ENCODE measurements at regions not wholly inside any gene's neighbourhood (a gene's known extent, or its start where the extent isn't known, plus 50 kb on each side); places are given as distances from the start of the nearest gene placed in this dataset.
A peak's percentile ranks its signal among the peaks of the same experiment; 100 is the strongest.

GRCh38 chr17:71655542-71655941, 465.3 kb upstream of the SOX9 start:
- DNase-seq: no peak

- no peak for DNase-seq
These were observed 463.6 kb upstream of the SOX9 start for GRCh38 chr17:71656964-71657858.

DNA sequence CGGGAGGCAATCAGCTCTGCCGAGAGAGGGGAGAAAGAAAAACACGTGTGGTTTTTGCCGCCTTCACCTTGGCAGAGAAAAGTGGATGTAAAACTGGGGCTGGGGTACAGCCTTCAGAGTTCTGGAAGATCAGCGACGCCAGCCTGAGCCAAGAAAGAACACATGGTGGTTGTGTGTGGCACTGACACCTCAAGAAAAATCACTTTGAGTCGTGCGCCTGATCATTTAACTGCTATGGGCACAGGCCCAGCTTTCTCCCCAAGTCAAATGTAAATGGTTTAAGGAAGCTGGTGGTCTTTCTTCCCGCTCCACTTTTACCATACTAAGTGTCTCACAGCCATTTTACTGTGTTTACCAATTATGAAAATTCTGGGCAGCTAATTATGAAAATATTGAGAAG, 461.8 kb upstream of the SOX9 start:
- DNase-seq: no peak

DNA sequence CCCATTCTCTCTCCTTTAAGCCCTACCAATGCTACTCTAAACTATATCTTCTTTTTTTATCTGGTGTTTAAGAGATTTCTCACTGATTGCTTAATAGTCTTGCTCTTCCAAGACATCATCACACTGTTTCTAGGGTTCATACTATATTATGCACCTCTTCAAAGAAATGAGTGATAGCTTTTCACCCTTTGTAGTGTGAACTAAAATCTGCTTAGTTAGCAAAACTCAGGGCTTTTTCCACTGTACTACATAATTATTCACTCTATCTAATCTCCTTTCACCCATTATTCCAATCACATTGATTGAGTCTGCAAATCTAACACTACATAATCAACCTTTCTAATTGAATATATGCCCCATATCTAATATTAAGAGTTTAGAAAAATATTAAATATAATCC, 456.0 kb upstream of the SOX9 start:
- no peak for DNase-seq

- no peak for DNase-seq
These were observed 454.8 kb upstream of the SOX9 start for GRCh38 chr17:71666047-71666446.

DNA sequence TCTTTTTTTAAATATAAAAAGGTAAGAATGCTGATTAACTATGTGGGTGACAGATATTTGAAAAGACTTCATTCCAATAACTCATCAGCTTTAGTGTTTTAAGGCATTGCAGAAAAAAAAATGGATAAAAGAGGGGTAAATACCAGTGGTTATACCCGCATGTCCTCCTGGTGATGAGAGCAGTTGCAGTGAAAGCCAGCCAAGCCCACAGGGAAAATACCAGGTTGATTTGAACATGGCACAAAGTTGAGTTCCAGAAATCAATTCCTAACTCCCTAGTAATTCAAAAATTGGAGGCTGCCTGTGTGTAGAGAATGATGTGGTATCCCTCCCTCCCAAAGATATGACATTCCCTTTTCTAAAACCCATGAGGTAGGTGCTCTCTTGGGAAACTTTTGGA, 453.2 kb upstream of the SOX9 start:
- DNase-seq: no peak

DNA sequence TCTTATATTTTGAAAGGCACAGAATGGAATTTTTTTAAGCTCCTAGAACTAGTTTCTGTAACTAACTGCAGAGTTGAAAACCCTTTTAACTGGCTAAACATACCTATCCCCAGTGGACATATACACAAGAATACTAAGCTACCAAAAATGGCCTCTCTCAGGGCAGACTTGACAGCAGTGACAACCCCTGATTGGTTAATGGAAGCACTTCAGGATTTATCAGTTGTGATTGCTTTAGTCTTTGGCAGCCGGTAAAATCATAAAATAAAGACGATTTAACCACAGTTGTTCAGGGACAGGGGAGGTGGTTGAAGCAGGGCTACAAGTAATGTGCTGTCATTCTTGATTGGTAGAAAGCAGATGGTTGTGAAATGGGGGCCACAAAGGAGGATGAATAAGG, 452.0 kb upstream of the SOX9 start:
- DNase-seq: no peak

DNA sequence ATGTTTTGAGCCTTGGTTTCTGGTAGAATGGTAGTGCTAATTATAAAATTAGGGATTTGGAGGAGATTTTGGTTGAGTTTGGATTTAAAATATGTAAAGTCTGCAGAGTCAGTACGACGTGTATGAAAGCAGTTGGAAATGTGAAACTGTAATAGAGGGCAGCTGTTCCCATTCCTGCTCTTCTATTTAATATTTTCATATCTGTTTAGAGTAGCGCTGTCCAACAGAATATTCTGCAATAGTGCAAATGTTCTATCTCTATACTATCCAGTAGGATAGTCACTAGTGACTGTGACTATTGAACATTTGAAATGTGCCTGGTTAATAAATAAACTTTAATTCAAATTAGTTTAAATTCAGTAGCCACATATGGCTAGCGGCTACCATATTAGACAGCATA, 443.4 kb upstream of the SOX9 start:
- no peak for DNase-seq

- no peak for DNase-seq
These were observed 441.0 kb upstream of the SOX9 start for GRCh38 chr17:71679832-71680231.

GRCh38 chr17:71681427-71682173, 439.2 kb upstream of the SOX9 start:
- DNase-seq: no peak

GRCh38 chr17:71682174-71682494, 438.7 kb upstream of the SOX9 start:
- no peak for DNase-seq

- DNase-seq: no peak
These were observed 431.0 kb upstream of the SOX9 start for GRCh38 chr17:71689782-71690181.

- DNase-seq: no peak
These were observed 420.9 kb upstream of the SOX9 start for GRCh38 chr17:71699907-71700306.

GRCh38 chr17:71703701-71704100, 417.1 kb upstream of the SOX9 start:
- DNase-seq: no peak

DNA sequence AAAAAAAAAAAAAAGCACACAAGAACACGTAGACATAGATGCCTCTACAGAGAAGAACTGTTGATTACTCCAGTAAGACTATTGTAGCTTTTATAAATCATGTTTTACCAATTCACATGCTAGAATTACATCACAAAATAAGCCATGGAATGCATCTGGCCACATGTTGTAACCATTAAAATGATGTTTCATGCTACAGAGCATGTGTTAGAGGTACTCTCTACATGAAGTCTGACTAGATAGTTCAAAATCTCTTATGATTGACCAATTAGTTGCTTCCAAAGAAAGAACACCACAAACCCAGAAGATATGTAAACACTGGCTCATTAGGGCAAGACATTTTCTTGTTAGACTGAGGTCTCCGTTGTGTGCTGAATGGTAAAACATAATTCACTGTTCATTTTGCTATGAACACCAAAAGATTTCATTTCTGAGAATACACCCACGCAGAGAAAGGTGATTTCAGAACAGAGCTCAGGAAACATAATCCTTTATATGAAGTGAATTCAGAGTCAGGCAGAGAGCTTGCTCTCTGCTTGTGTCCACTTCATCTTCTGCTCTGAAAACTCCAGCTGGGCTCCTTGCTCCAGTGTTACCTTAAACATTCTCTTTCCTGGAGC, 411.4 kb upstream of the SOX9 start:
- no peak for DNase-seq

- peak; percentile 2 for DNase-seq
These were observed 410.9 kb upstream of the SOX9 start for GRCh38 chr17:71709946-71710345.

GRCh38 chr17:71710816-71711215, 410.0 kb upstream of the SOX9 start:
- DNase-seq: no peak

GRCh38 chr17:71713846-71714245, 407.0 kb upstream of the SOX9 start:
- no peak for DNase-seq

- DNase-seq: no peak
These were observed 396.5 kb upstream of the SOX9 start for GRCh38 chr17:71724339-71724738.

DNA sequence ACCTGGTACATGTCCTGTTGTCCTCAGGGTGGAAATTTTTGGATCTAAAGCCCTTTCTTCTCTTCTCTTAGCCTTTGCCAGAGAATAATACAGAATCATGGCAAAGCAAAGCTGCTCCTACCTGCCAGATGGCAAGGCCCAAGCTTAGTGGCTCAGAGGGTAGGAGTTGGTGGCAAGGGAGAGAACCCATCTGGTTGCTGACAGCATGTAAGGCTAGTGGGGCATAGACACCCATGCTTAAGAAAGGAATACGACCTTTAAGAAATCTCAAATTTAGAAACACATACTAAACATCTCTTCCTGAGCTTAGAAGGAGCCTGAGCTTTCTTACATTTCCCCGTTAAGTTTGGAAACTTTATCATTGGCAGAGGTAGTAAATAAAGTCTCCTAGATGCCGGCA, 395.0 kb upstream of the SOX9 start:
- DNase-seq: no peak

GRCh38 chr17:71726341-71726740, 394.5 kb upstream of the SOX9 start:
- no peak for DNase-seq

DNA sequence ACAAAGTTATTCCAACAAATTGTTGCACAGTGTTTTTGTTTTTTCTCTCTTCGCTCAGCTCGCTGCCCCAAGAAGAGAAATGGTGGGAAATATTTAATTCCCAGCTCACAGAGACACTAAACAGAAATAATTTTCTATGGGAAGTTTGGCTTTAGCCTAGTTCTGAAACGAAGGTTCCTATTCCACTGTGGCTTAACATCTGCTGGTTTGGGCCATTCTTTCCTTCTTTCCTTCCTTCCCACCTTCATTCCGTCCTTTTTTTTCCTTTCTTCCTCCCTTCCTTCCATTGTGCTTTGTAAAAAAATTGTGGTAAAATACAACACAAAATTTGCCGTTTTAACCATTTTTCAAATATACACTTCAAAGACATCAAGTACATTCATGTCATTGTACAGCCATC, 393.5 kb upstream of the SOX9 start:
- DNase-seq: no peak

DNA sequence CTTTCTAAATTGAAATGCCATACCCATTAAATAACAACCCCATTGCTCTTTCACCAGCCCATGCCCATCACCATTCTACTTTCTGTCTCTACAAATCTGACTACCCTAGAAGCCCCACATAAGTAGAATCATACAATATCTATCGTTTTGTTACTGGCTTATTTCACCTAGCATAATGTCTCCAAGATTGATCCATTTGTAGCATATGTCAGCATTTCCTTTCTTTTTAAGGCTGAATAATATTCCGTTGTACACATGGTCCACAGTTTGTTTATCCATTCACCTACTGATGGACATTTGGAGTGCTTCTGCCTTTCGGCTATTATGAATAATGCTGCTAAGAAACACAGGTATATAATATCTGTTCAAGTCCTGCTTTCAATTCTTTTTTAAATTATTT, 393.1 kb upstream of the SOX9 start:
- no peak for DNase-seq

DNA sequence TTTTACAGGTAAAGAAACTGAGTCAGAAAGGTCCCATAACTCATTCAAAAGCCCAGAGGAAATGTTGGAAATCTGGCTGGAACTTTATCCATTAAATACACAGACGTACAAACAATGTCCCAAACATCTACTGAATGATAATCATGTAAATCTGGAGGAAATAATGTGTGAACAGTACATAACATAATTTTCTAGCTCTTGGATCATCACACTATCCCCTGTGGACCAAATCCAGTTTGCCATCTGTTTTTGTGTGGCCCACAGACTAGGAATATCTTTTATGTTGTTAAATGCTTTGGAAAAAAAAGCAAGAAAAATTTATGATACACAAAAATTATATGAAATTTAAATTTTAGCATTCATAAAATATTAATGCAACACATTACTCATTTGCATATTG, 389.9 kb upstream of the SOX9 start:
- no peak for DNase-seq

Data from right kidney (tissue), 1 donor.